Neural progenitor cell (in vitro differentiated cells): ENCODE measurements at regions not wholly inside any gene's neighbourhood (a gene's known extent, or its start where the extent isn't known, plus 50 kb on each side); places are given as distances from the start of the nearest gene placed in this dataset.
"Not testable (repeated sequence)": the region's sequence is repeated elsewhere in the genome, so short reads cannot be mapped to it uniquely, and the experiment has no call there.

Experiments
- DNase-seq: peaks from one replicate; pipeline ENCODE4 v3.0.0-alpha.2; 2016; ENCODE audit warnings: low spot score
- H2AFZ ChIP-seq: fragments of 200-600 bp; sonication (generic); replicated peaks from 2 replicates; pipeline ENCODE4 v1.6.1; 2016; ENCODE audit warnings: antibody characterized with exemption
- H3F3A ChIP-seq: fragments of 200-600 bp; sonication (generic); 2 replicates; pipeline ENCODE4 v1.6.1; 2016; ENCODE audit warnings: antibody characterized with exemption, low read depth
- H3K27ac ChIP-seq: fragments of 200-600 bp; sonication (generic); 2 replicates; pipeline ENCODE4 v1.5.1; 2016; ENCODE audit warnings: mild to moderate bottlenecking
- H3K27me3 ChIP-seq: fragments of 200-600 bp; sonication (generic); 2 replicates; pipeline ENCODE4 v1.6.1; 2016; ENCODE audit warnings: mild to moderate bottlenecking, moderate library complexity
- H3K36me3 ChIP-seq: fragments of 200-600 bp; sonication (generic); 2 replicates; pipeline ENCODE4 v1.5.1; 2016
- H3K4me1 ChIP-seq: fragments of 200-600 bp; sonication (generic); 2 replicates; pipeline ENCODE4 v1.6.1; 2016; ENCODE audit warnings: mixed run types
- H3K4me2 ChIP-seq: fragments of 200-600 bp; sonication (generic); 2 replicates; pipeline ENCODE4 v1.6.1; 2016
- H3K4me3 ChIP-seq: fragments of 200-600 bp; sonication (generic); 2 replicates; pipeline ENCODE4 v1.5.1; 2016
- H3K79me2 ChIP-seq: fragments of 200-600 bp; sonication (generic); 2 replicates; pipeline ENCODE4 v1.6.1; 2016; ENCODE audit warnings: low read depth
- H3K9ac ChIP-seq: fragments of 200-600 bp; sonication (generic); 2 replicates; pipeline ENCODE4 v1.6.1; 2016
- H3K9me3 ChIP-seq: fragments of 200-600 bp; sonication (generic); 2 replicates; pipeline ENCODE4 v1.5.1; 2016; ENCODE audit warnings: low read depth
- H4K20me1 ChIP-seq: fragments of 200-600 bp; sonication (generic); 2 replicates; pipeline ENCODE4 v1.6.1; 2016; ENCODE audit warnings: low read depth
- H3K27ac Mint-ChIP-seq: 3 replicates; pipeline ENCODE4 v1.8.0; 2021; ENCODE audit warnings: mixed read lengths
- H3K27me3 Mint-ChIP-seq: 2 replicates; pipeline ENCODE4 v1.8.0; 2022; ENCODE audit warnings: low read depth, mild to moderate bottlenecking, inconsistent platforms, moderate library complexity, mixed read lengths; ENCODE audit not compliant: insufficient read depth
- H3K36me3 Mint-ChIP-seq: 3 replicates; pipeline ENCODE4 v1.8.0; 2021; ENCODE audit warnings: mixed read lengths
- H3K4me1 Mint-ChIP-seq: 3 replicates; pipeline ENCODE4 v1.8.0; 2021; ENCODE audit warnings: mixed read lengths
- H3K4me3 Mint-ChIP-seq: 3 replicates; pipeline ENCODE4 v1.8.0; 2021; ENCODE audit warnings: mild to moderate bottlenecking, moderate library complexity, mixed read lengths
- H3K9me3 Mint-ChIP-seq: 3 replicates; pipeline ENCODE4 v1.8.0; 2020; ENCODE audit warnings: mixed read lengths
- EZH2 ChIP-seq: fragments of 200-600 bp; sonication (generic); IDR thresholded peaks from 2 replicates; pipeline ENCODE4 v1.6.1; 2017; ENCODE audit warnings: antibody characterized with exemption, mild to moderate bottlenecking, moderate library complexity
- EZH2phosphoT487 ChIP-seq: fragments of 200-600 bp; sonication (generic); IDR thresholded peaks from 2 replicates; pipeline ENCODE4 v1.6.1; 2017; ENCODE audit warnings: antibody characterized with exemption
- TF ChIP-seq, protein P1 (sequence below): fragments of 200-600 bp; sonication (generic); IDR thresholded peaks from 2 replicates; pipeline ENCODE4 v1.5.1; 2017; ENCODE audit warnings: antibody characterized with exemption, mild to moderate bottlenecking

DNA sequence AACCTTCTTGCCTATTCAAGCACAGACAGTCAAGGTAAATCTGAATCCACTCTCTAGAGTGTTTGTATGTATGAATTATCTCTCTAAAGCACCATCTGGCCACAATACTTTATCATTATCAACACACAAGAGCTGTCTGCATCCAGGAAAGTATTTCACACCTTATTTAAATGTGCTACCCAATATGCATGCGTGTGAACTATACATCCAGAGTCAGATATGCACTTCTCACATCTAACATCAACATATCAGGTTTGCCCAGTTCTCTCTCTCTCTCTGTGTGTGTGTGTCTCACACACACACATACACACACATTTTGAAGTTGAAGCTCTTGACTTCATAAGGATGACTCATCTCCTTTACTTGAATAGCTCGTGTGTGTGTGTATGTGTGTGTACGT is 697.5 kb upstream of the PCDH20 start:
- Mint-ChIP-seq H3K36me3 (no peaks in the 10 kb centered on the region), H3K27ac (no peak overlapping the region), H3K9me3 (no peaks in the 10 kb centered on the region), H3K4me3 (no peak overlapping the region), H3K4me1 (no peaks in the 10 kb centered on the region), H3K27me3 (peaks cover 2% of the 10 kb centered on the region)
- H3K27ac ChIP-seq = no peak overlapping the region
- H3K4me3 ChIP-seq = no peak overlapping the region
- H3F3A ChIP-seq = no peaks in the 10 kb centered on the region
- TF ChIP-seq EZH2 (no peak), EZH2phosphoT487 (no peak)
- TF ChIP-seq, protein P1, sequence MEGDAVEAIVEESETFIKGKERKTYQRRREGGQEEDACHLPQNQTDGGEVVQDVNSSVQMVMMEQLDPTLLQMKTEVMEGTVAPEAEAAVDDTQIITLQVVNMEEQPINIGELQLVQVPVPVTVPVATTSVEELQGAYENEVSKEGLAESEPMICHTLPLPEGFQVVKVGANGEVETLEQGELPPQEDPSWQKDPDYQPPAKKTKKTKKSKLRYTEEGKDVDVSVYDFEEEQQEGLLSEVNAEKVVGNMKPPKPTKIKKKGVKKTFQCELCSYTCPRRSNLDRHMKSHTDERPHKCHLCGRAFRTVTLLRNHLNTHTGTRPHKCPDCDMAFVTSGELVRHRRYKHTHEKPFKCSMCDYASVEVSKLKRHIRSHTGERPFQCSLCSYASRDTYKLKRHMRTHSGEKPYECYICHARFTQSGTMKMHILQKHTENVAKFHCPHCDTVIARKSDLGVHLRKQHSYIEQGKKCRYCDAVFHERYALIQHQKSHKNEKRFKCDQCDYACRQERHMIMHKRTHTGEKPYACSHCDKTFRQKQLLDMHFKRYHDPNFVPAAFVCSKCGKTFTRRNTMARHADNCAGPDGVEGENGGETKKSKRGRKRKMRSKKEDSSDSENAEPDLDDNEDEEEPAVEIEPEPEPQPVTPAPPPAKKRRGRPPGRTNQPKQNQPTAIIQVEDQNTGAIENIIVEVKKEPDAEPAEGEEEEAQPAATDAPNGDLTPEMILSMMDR = no peak
- no peaks in the 10 kb centered on the region for H3K4me1 ChIP-seq
- H3K27me3 ChIP-seq = no peaks in the 10 kb centered on the region
- no peaks in the 10 kb centered on the region for H3K79me2 ChIP-seq
- no peak overlapping the region for H3K4me2 ChIP-seq
- H3K9ac ChIP-seq = no peak overlapping the region
- no peak for DNase-seq
- no peak overlapping the region for H2AFZ ChIP-seq
- H3K9me3 ChIP-seq = no peaks in the 10 kb centered on the region
- no peaks in the 10 kb centered on the region for H4K20me1 ChIP-seq
- no peaks in the 10 kb centered on the region for H3K36me3 ChIP-seq

DNA sequence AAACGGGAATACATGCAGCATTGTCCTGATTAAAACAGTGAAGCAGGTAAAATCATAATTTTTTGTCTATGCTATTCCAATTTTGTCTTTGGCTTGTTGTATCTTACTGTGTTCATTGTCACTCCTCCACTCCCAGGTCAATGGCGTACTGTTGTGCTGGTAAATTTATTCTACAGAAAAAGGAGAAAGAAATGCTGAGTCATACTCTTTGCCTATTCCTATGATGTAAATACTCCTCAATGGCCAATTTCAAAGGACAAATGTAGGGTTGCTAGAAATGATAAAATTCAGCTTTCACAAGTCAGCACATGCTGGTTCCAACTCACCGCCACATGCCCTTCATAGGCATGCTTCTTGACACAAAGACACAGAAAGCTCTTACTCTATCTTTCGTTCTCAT is 694.4 kb upstream of the PCDH20 start:
- TF ChIP-seq, protein P1 = no peak
- no peak for TF ChIP-seq EZH2
- no peak for TF ChIP-seq EZH2phosphoT487
- Histone ChIP-seq H3K9ac (no peak overlapping the region), H3F3A (no peaks in the 10 kb centered on the region), H3K36me3 (no peaks in the 10 kb centered on the region), H3K4me3 (no peak overlapping the region), H3K27ac (no peak overlapping the region), H3K27me3 (no peaks in the 10 kb centered on the region), H3K4me1 (no peaks in the 10 kb centered on the region), H4K20me1 (no peaks in the 10 kb centered on the region), H2AFZ (no peak overlapping the region), H3K9me3 (no peaks in the 10 kb centered on the region), H3K4me2 (no peak overlapping the region), H3K79me2 (no peaks in the 10 kb centered on the region)
- no peaks in the 10 kb centered on the region for H3K36me3 Mint-ChIP-seq
- H3K4me3 Mint-ChIP-seq = no peak overlapping the region
- DNase-seq = no peak
- no peak overlapping the region for H3K27ac Mint-ChIP-seq
- peaks cover under 1% of the 10 kb centered on the region for H3K27me3 Mint-ChIP-seq
- no peaks in the 10 kb centered on the region for H3K9me3 Mint-ChIP-seq
- H3K4me1 Mint-ChIP-seq = no peaks in the 10 kb centered on the region

DNA sequence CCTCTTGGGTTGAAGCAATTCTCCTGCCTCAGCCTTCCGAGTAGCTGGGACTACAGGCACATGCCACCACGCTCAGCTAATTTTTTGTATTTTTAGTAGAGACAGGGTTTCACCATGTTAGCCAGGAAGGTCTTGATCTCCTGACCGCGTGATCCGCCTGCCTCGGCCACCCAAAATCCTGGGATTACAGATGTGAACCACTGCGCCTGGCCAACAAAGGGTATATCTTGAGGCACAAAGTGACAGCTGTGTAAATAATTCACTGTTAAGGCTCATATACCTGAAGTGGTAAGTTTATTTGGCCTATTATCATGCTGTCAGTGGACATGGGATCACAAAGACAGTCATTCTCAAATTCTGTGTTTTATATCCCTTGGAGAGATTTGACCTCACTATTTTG is 688.5 kb upstream of the PCDH20 start:
- not testable (repeated sequence) for H3K4me3 Mint-ChIP-seq, H3K4me1 ChIP-seq, H2AFZ ChIP-seq

DNA sequence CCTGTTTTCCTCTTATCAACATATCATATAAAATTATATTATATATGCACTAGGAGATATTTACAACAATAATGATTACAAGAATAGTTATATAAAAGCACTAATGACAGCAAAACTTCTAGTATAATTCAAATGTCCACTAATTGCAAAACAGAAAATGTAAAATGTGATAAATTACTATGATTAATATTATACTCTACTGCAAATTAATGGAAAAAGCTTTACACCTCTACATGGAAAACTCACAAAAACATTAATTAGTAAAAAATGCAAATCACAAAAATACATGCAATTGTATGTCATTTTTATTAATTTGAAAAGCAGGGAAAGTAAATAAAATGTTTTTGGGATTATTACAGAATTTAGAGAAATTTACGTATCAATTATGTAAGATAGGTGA is 681.0 kb upstream of the PCDH20 start:
- Histone ChIP-seq H3K4me1 (no peaks in the 10 kb centered on the region), H3K36me3 (no peaks in the 10 kb centered on the region), H3K27me3 (no peaks in the 10 kb centered on the region), H3F3A (no peaks in the 10 kb centered on the region), H3K4me3 (no peak overlapping the region), H3K27ac (no peak overlapping the region), H4K20me1 (no peaks in the 10 kb centered on the region), H2AFZ (no peak overlapping the region), H3K79me2 (no peaks in the 10 kb centered on the region), H3K9ac (no peak overlapping the region), H3K9me3 (no peaks in the 10 kb centered on the region), H3K4me2 (no peak overlapping the region)
- H3K36me3 Mint-ChIP-seq = no peaks in the 10 kb centered on the region
- TF ChIP-seq EZH2 = no peak
- TF ChIP-seq EZH2phosphoT487 = no peak
- TF ChIP-seq, protein P1 = no peak
- no peaks in the 10 kb centered on the region for H3K4me1 Mint-ChIP-seq
- DNase-seq = no peak
- no peak overlapping the region for H3K4me3 Mint-ChIP-seq
- H3K27ac Mint-ChIP-seq = no peak overlapping the region
- H3K27me3 Mint-ChIP-seq = peaks cover 3% of the 10 kb centered on the region
- H3K9me3 Mint-ChIP-seq = no peaks in the 10 kb centered on the region

More for the DNA sequence above, 688.5 kb upstream of the PCDH20 start:
- H3K4me1 Mint-ChIP-seq, H3K27ac ChIP-seq, H3K79me2 ChIP-seq, H3K9ac ChIP-seq, H3K9me3 ChIP-seq, H3K36me3 Mint-ChIP-seq, H4K20me1 ChIP-seq, H3K27me3 Mint-ChIP-seq, H3K36me3 ChIP-seq, H3K4me3 ChIP-seq, H3F3A ChIP-seq, H3K4me2 ChIP-seq, H3K27me3 ChIP-seq, H3K9me3 Mint-ChIP-seq, H3K27ac Mint-ChIP-seq, DNase-seq: not testable (repeated sequence)
